ENCODE measurements at regions not wholly inside any gene's neighbourhood (a gene's known extent, or its start where the extent isn't known, plus 50 kb on each side); places are given as distances from the start of the nearest gene placed in this dataset.

- CTCF ChIA-PET: no interaction called here
- DNase-seq (ENCODE audit: extremely low spot score): no peak
- POLR2A ChIA-PET: no interaction called here
- TF ChIP-seq ZNF384 (IDR thresholded peaks at IDR 0.05) (no peak), HDGF (IDR thresholded peaks at IDR 0.05; ENCODE audit: borderline replicate concordance) (no peak), ELF4 (IDR thresholded peaks at IDR 0.05) (no peak), PKNOX1 (IDR thresholded peaks at IDR 0.05) (no peak), TARDBP (IDR thresholded peaks at IDR 0.05) (no peak), NFRKB (IDR thresholded peaks at IDR 0.05) (no peak), FOXM1 (IDR thresholded peaks at IDR 0.05; ENCODE audit: borderline replicate concordance) (no peak), L3MBTL2 (conservative IDR thresholded peaks at IDR 0.05) (no peak), FOXK2 (IDR thresholded peaks at IDR 0.05) (no peak), CTBP1 (IDR thresholded peaks at IDR 0.05; ENCODE audit: borderline replicate concordance) (no peak), ARNT (IDR thresholded peaks at IDR 0.05) (no peak), SP1 (IDR thresholded peaks at IDR 0.05) (no peak), LEF1 (IDR thresholded peaks at IDR 0.05; ENCODE audit: borderline replicate concordance) (no peak), FOXA1 (IDR thresholded peaks at IDR 0.05) (no peak)
Measured at GRCh38 chr3:88398581-88398980, 248.8 kb downstream of the C3orf38 start.

GRCh38 chr3:88403319-88403718, 253.6 kb downstream of the C3orf38 start:
- ChIA-PET CTCF (no interaction called here), POLR2A (no interaction called here)
- TF ChIP-seq CTBP1 (IDR thresholded peaks at IDR 0.05; ENCODE audit: borderline replicate concordance) (no peak), FOXA1 (IDR thresholded peaks at IDR 0.05) (no peak), PKNOX1 (IDR thresholded peaks at IDR 0.05) (0 out of 2 replicates have a peak, but pooled peaks have one; percentile 34), ARNT (IDR thresholded peaks at IDR 0.05) (no peak), L3MBTL2 (conservative IDR thresholded peaks at IDR 0.05) (no peak)
- DNase-seq (ENCODE audit: extremely low spot score): no peak

- TF ChIP-seq L3MBTL2 (conservative IDR thresholded peaks at IDR 0.05) (no peak), PKNOX1 (IDR thresholded peaks at IDR 0.05) (peak; percentile 18; the same call in 1 of the 2 replicates)
- ChIA-PET POLR2A (no interaction called here), CTCF (interaction anchor here (0.6 kb wide), 3 partner anchors 38 to 1130 kb away, joined by 3 read pairs; no protein-coding TSS in a partner anchor)
- no peak for DNase-seq (ENCODE audit: extremely low spot score)
Measured at GRCh38 chr3:88408097-88408496, 258.3 kb downstream of the C3orf38 start.

- CTCF ChIA-PET: no interaction called here
- no peak for DNase-seq (ENCODE audit: extremely low spot score)
- no peak for TF ChIP-seq SP1 (IDR thresholded peaks at IDR 0.05)
- no peak for TF ChIP-seq LEF1 (IDR thresholded peaks at IDR 0.05; ENCODE audit: borderline replicate concordance)
- no peak for TF ChIP-seq FOXM1 (IDR thresholded peaks at IDR 0.05; ENCODE audit: borderline replicate concordance)
- no peak for TF ChIP-seq L3MBTL2 (conservative IDR thresholded peaks at IDR 0.05)
- no peak for TF ChIP-seq NFRKB (IDR thresholded peaks at IDR 0.05)
- no peak for TF ChIP-seq HDGF (IDR thresholded peaks at IDR 0.05; ENCODE audit: borderline replicate concordance)
- no peak for TF ChIP-seq ZNF384 (IDR thresholded peaks at IDR 0.05)
- TF ChIP-seq ARNT (IDR thresholded peaks at IDR 0.05): peak; percentile 52; the same call in 1 of the 2 replicates
- POLR2A ChIA-PET: no interaction called here
Measured at GRCh38 chr3:88408935-88409334, 259.2 kb downstream of the C3orf38 start.

- POLR2A ChIA-PET: no interaction called here
- CTCF ChIA-PET: interaction anchor here (0.6 to 1.2 kb wide), 2 partner anchors 191 to 442 kb away, joined by 3 to 11 read pairs; no protein-coding TSS in a partner anchor
- TF ChIP-seq PKNOX1 (IDR thresholded peaks at IDR 0.05) (no peak), CTBP1 (IDR thresholded peaks at IDR 0.05; ENCODE audit: borderline replicate concordance) (no peak), SP1 (IDR thresholded peaks at IDR 0.05) (no peak), LEF1 (IDR thresholded peaks at IDR 0.05; ENCODE audit: borderline replicate concordance) (no peak), FOXK2 (IDR thresholded peaks at IDR 0.05) (no peak), SUZ12 (IDR thresholded peaks at IDR 0.05) (no peak), ELF4 (IDR thresholded peaks at IDR 0.05) (no peak), TARDBP (IDR thresholded peaks at IDR 0.05) (no peak), BHLHE40 (IDR thresholded peaks at IDR 0.05; ENCODE audit: borderline replicate concordance) (no peak), ZNF384 (IDR thresholded peaks at IDR 0.05) (no peak), FOXA1 (IDR thresholded peaks at IDR 0.05) (no peak), ARNT (IDR thresholded peaks at IDR 0.05) (no peak), NFRKB (IDR thresholded peaks at IDR 0.05) (no peak), L3MBTL2 (conservative IDR thresholded peaks at IDR 0.05) (no peak), FOXM1 (IDR thresholded peaks at IDR 0.05; ENCODE audit: borderline replicate concordance) (no peak), HDGF (IDR thresholded peaks at IDR 0.05; ENCODE audit: borderline replicate concordance) (no peak)
- DNase-seq (ENCODE audit: extremely low spot score): no peak
Measured at GRCh38 chr3:88410259-88410658, 260.5 kb downstream of the C3orf38 start.

- ChIA-PET POLR2A (no interaction called here), CTCF (no interaction called here)
- TF ChIP-seq PKNOX1 (IDR thresholded peaks at IDR 0.05): no peak
- TF ChIP-seq ARNT (IDR thresholded peaks at IDR 0.05): no peak
- no peak for DNase-seq (ENCODE audit: extremely low spot score)
Measured at GRCh38 chr3:88412346-88412745, 262.6 kb downstream of the C3orf38 start.

All from HEK293T (cell line).